ENCODE measurements at regions not wholly inside any gene's neighbourhood (a gene's known extent, or its start where the extent isn't known, plus 50 kb on each side); places are given as distances from the start of the nearest gene placed in this dataset.

DNA sequence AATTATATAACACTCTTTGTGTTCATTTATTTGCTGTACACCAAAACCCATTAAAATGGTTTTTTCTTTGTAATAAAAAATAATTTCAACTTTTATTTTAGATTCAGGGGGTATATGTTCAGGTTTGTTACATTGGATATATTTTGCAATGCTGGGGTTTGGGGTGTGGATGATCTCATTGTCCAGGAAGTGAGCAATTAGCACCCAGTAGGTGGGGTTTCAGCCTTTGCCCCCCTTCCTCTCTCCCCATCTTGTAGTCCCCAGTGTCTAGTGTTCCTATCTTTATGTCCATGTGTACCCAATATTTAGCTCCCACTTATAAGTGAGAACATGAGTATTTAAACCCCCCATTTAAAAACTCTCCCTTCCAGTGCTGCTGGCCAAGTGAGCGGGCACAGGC is 184.6 kb downstream of the RHOU start:
- H3K4me3 Mint-ChIP-seq: no peak overlapping the region
- CTCF ChIA-PET: no interaction called here
- no peak overlapping the region for H3K27ac Mint-ChIP-seq
- ATAC-seq (no peak), DNase-seq (no peak)
- no peaks in the 10 kb centered on the region for H3K9me3 Mint-ChIP-seq (ENCODE audit: insufficient read depth)
- POLR2A ChIA-PET: interaction anchor here (0.6 kb wide), 1 partner anchor 67 kb away, joined by 3 read pairs; no protein-coding TSS in a partner anchor
- H3K4me1 Mint-ChIP-seq (ENCODE audit: low read depth): peaks cover 29% of the 10 kb centered on the region
- H3K36me3 Mint-ChIP-seq (ENCODE audit: low read depth): peaks cover 4% of the 10 kb centered on the region
- H3K27me3 Mint-ChIP-seq (ENCODE audit: low read depth): no peaks in the 10 kb centered on the region

- ChIA-PET POLR2A (no interaction called here), CTCF (no interaction called here)
- no peaks in the 10 kb centered on the region for H3K9me3 Mint-ChIP-seq (ENCODE audit: insufficient read depth)
- peaks cover 27% of the 10 kb centered on the region for H3K4me1 Mint-ChIP-seq (ENCODE audit: low read depth)
- DNase-seq (no peak), ATAC-seq (no peak)
- no peak overlapping the region for H3K27ac Mint-ChIP-seq
- no peaks in the 10 kb centered on the region for H3K27me3 Mint-ChIP-seq (ENCODE audit: low read depth)
- peaks cover 4% of the 10 kb centered on the region for H3K36me3 Mint-ChIP-seq (ENCODE audit: low read depth)
- no peak overlapping the region for H3K4me3 Mint-ChIP-seq
Measured at GRCh38 chr1:228920831-228921230, 185.6 kb downstream of the RHOU start.

- H3K4me3 Mint-ChIP-seq: no peak overlapping the region
- ChIA-PET POLR2A (no interaction called here), CTCF (no interaction called here)
- H3K9me3 Mint-ChIP-seq (ENCODE audit: insufficient read depth): no peaks in the 10 kb centered on the region
- no peak for DNase-seq
- peaks cover 3% of the 10 kb centered on the region for H3K36me3 Mint-ChIP-seq (ENCODE audit: low read depth)
- peak; percentile 27 for ATAC-seq
- no peak overlapping the region for H3K27ac Mint-ChIP-seq
- H3K27me3 Mint-ChIP-seq (ENCODE audit: low read depth): no peaks in the 10 kb centered on the region
- H3K4me1 Mint-ChIP-seq (ENCODE audit: low read depth): peaks cover 27% of the 10 kb centered on the region
Measured at GRCh38 chr1:228921481-228921880, 186.2 kb downstream of the RHOU start.

- no peaks in the 10 kb centered on the region for H3K9me3 Mint-ChIP-seq (ENCODE audit: insufficient read depth)
- CTCF ChIA-PET: no interaction called here
- DNase-seq (no peak), ATAC-seq (no peak)
- H3K4me3 Mint-ChIP-seq: no peak overlapping the region
- no peak overlapping the region for H3K27ac Mint-ChIP-seq
- POLR2A ChIA-PET: interaction anchor here (0.6 kb wide), 1 partner anchor 1582 kb away, joined by 8 read pairs; no protein-coding TSS in a partner anchor
- H3K4me1 Mint-ChIP-seq (ENCODE audit: low read depth): peaks cover 32% of the 10 kb centered on the region
- H3K36me3 Mint-ChIP-seq (ENCODE audit: low read depth): peaks cover 3% of the 10 kb centered on the region
- no peaks in the 10 kb centered on the region for H3K27me3 Mint-ChIP-seq (ENCODE audit: low read depth)
Measured at GRCh38 chr1:228922722-228923376, 187.6 kb downstream of the RHOU start.

DNA sequence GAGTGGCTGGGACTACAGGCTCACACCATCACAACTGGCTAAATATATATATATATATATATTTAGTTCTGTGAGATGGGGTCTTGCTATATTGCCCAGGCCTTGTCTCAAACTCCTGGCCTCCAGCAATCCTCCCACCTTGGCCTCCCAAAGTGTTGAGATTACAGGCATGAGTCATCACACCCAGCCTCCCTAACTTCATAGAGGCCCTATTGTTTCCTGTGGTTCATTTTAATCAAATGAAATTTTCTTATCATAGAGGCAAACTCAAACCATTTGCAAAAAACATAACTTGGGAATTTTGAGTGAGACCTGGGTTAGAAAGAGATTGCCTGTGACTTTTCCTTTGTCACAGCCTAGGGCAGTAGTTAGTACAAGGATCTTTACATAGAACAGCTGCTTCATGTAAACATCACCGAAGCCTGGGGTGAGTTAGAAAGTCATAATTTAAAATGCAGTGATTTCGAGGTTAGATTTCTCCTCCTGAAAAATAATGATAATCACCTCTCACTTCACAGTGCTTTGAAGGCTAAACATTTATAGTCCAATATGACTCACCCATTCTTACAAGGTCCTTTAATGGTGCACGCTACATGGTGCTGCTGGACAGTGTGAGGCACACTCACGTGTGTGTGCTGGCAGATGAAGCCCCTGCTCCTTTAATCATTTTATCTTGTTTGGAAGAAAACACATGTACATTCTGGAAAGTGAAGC is 188.9 kb downstream of the RHOU start:
- ATAC-seq (no peak), DNase-seq (no peak)
- no peak overlapping the region for H3K27ac Mint-ChIP-seq
- H3K27me3 Mint-ChIP-seq (ENCODE audit: low read depth): no peaks in the 10 kb centered on the region
- H3K9me3 Mint-ChIP-seq (ENCODE audit: insufficient read depth): no peaks in the 10 kb centered on the region
- peaks cover 44% of the 10 kb centered on the region for H3K4me1 Mint-ChIP-seq (ENCODE audit: low read depth)
- POLR2A ChIA-PET: no interaction called here
- peaks cover 3% of the 10 kb centered on the region for H3K36me3 Mint-ChIP-seq (ENCODE audit: low read depth)
- CTCF ChIA-PET: no interaction called here
- no peak overlapping the region for H3K4me3 Mint-ChIP-seq

- no peak overlapping the region for H3K27ac Mint-ChIP-seq
- H3K9me3 Mint-ChIP-seq (ENCODE audit: insufficient read depth): no peaks in the 10 kb centered on the region
- DNase-seq: no peak
- ATAC-seq: no peak
- ChIA-PET POLR2A (no interaction called here), CTCF (no interaction called here)
- H3K4me1 Mint-ChIP-seq (ENCODE audit: low read depth): peaks cover 35% of the 10 kb centered on the region
- H3K27me3 Mint-ChIP-seq (ENCODE audit: low read depth): no peaks in the 10 kb centered on the region
- H3K4me3 Mint-ChIP-seq: no peak overlapping the region
- H3K36me3 Mint-ChIP-seq (ENCODE audit: low read depth): peaks cover 4% of the 10 kb centered on the region
Measured at GRCh38 chr1:228925691-228926090, 190.4 kb downstream of the RHOU start.

DNA sequence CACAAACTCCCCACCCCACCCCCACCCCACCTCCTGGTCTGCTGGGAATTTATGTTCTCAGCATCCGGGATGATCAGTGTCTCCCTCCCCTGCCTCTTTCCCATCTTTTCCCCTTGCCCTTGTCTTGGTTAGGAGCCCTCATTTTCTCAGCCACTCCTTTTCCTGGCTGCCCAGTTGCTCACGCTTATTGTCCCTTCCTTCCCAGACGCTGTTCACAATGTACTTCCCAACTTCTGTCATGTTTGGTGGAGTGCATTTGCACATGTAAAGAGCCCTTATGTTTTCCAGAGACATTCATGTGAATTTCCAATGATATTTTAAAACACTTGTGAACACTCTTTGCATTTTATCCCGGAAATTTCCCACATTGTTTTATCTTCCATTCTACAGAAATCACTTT is 192.1 kb downstream of the RHOU start:
- ATAC-seq: no peak
- Mint-ChIP-seq H3K27me3 (ENCODE audit: low read depth) (peaks cover 2% of the 10 kb centered on the region), H3K9me3 (ENCODE audit: insufficient read depth) (no peaks in the 10 kb centered on the region), H3K4me1 (ENCODE audit: low read depth) (peaks cover 33% of the 10 kb centered on the region), H3K4me3 (no peak overlapping the region), H3K27ac (no peak overlapping the region), H3K36me3 (ENCODE audit: low read depth) (peaks cover 2% of the 10 kb centered on the region)
- CTCF ChIA-PET: interaction anchor here (1.2 kb wide), 1 partner anchor 193 kb away, joined by 3 read pairs; no protein-coding TSS in a partner anchor
- POLR2A ChIA-PET: interaction anchor here (1.3 kb wide), 1 partner anchor 11 kb away, joined by 4 read pairs; no protein-coding TSS in a partner anchor
- DNase-seq: no peak

- H3K27me3 Mint-ChIP-seq (ENCODE audit: low read depth): peaks cover 2% of the 10 kb centered on the region
- H3K36me3 Mint-ChIP-seq (ENCODE audit: low read depth): peaks cover 2% of the 10 kb centered on the region
- POLR2A ChIA-PET: interaction anchor here (0.6 to 1.3 kb wide), 2 partner anchors 10 to 46 kb away, joined by 4 read pairs; no protein-coding TSS in a partner anchor
- H3K9me3 Mint-ChIP-seq (ENCODE audit: insufficient read depth): no peaks in the 10 kb centered on the region
- no peak for DNase-seq
- no peak overlapping the region for H3K4me3 Mint-ChIP-seq
- ATAC-seq: peak; percentile 53
- peaks cover 32% of the 10 kb centered on the region for H3K4me1 Mint-ChIP-seq (ENCODE audit: low read depth)
- CTCF ChIA-PET: interaction anchor here (1.2 kb wide), 1 partner anchor 193 kb away, joined by 3 read pairs; no protein-coding TSS in a partner anchor
- H3K27ac Mint-ChIP-seq: peak overlapping the region; percentile 47
Measured at GRCh38 chr1:228927946-228928898, 192.9 kb downstream of the RHOU start.

GRCh38 chr1:228929476-228930027 is 194.3 kb downstream of the RHOU start:
- H3K4me1 Mint-ChIP-seq (ENCODE audit: low read depth): peaks cover 34% of the 10 kb centered on the region
- ChIA-PET CTCF (no interaction called here), POLR2A (no interaction called here)
- ATAC-seq (no peak), DNase-seq (no peak)
- peaks cover 2% of the 10 kb centered on the region for H3K36me3 Mint-ChIP-seq (ENCODE audit: low read depth)
- peaks cover 2% of the 10 kb centered on the region for H3K27me3 Mint-ChIP-seq (ENCODE audit: low read depth)
- H3K9me3 Mint-ChIP-seq (ENCODE audit: insufficient read depth): no peaks in the 10 kb centered on the region
- no peak overlapping the region for H3K4me3 Mint-ChIP-seq
- H3K27ac Mint-ChIP-seq: no peak overlapping the region

GRCh38 chr1:228930479-228930957 is 195.2 kb downstream of the RHOU start:
- no peak overlapping the region for H3K4me3 Mint-ChIP-seq
- no peak for ATAC-seq
- peaks cover 2% of the 10 kb centered on the region for H3K27me3 Mint-ChIP-seq (ENCODE audit: low read depth)
- H3K27ac Mint-ChIP-seq: no peak overlapping the region
- ChIA-PET CTCF (no interaction called here), POLR2A (no interaction called here)
- H3K4me1 Mint-ChIP-seq (ENCODE audit: low read depth): peaks cover 35% of the 10 kb centered on the region
- H3K36me3 Mint-ChIP-seq (ENCODE audit: low read depth): peaks cover 2% of the 10 kb centered on the region
- H3K9me3 Mint-ChIP-seq (ENCODE audit: insufficient read depth): no peaks in the 10 kb centered on the region
- DNase-seq: no peak

GRCh38 chr1:228933753-228934152 is 198.5 kb downstream of the RHOU start:
- H3K9me3 Mint-ChIP-seq (ENCODE audit: insufficient read depth): no peaks in the 10 kb centered on the region
- DNase-seq: no peak
- ChIA-PET POLR2A (no interaction called here), CTCF (no interaction called here)
- ATAC-seq: no peak
- peaks cover 2% of the 10 kb centered on the region for H3K27me3 Mint-ChIP-seq (ENCODE audit: low read depth)
- H3K4me1 Mint-ChIP-seq (ENCODE audit: low read depth): peaks cover 54% of the 10 kb centered on the region
- peaks cover 2% of the 10 kb centered on the region for H3K36me3 Mint-ChIP-seq (ENCODE audit: low read depth)
- no peak overlapping the region for H3K27ac Mint-ChIP-seq
- no peak overlapping the region for H3K4me3 Mint-ChIP-seq
